ENCODE measurements at regions not wholly inside any gene's neighbourhood (a gene's known extent, or its start where the extent isn't known, plus 50 kb on each side); places are given as distances from the start of the nearest gene placed in this dataset.

DNA sequence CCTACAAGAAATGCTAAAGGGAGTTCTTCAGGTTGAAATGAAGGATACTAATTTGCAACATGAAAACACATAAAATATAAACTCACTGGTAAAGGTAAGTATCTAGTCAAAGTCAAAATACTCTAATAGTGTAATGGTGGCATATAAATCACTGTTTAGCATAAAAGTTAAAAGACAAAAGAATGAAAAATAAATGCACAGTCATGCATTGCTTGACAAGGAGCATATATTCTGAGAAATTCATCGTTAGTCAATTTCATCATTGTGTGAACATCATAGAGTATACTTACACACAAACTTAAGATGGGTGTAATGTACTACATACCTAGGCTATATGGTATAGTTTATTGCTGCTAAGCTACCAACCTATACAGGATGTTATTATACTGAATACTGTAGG is 194.4 kb upstream of the PDE5A start:
- no peak for DNase-seq

DNA sequence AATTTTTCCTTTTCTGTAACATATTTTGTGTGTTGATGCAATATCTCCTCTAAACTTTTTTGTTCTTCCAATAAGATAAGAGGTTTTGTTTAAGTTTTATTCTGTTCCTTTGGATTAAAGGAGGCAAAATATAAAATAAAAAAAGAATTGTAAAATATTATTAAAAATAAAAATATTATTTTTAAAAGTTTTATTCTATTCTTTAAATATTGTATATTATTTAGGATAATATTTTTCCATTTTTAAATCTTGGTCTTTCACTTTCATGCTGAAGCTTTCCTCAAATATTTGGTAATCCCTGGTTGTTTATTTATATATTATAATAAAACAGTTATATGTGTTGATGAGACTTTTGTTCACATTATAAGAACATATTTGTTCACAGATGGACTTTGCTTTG is 187.9 kb upstream of the PDE5A start:
- DNase-seq = no peak

DNA sequence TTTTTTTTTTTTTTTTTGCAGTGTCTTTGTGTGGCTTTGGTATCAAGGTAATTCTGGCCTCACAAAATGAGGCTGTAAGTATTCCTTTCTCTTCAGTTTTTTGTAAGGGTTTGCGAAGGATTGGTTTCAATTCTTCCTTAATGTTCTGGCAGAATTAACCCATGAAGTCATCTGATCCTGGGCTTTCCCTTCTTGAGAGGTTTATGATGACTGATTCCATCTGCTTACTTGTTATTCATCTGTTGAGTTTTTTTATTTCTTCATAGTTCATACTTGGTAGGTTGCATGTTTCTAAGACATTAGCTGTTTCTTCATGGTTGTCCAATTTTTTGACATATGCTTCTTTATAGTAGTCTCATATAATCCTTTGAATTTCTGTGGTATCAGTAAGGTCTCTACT is 181.4 kb upstream of the PDE5A start:
- DNase-seq = no peak

DNA sequence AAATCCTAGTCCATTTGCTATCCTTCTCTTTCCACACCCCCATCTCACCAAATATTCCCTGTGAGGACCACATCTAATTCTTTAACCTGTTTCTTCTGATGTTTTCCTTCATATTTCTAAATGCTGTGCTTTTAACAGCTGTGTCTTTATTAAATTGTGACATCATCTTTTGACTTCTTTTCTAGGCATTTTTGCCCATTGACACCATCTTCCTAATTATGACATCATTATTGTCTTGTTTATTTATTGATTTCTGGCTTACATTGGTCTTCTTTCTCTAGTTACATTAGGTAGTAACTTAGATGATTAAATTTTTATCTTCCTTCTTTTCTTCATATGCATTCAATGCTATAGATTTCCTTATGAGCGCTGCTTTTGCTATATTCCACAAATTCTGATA is 175.8 kb upstream of the PDE5A start:
- no peak for DNase-seq

DNA sequence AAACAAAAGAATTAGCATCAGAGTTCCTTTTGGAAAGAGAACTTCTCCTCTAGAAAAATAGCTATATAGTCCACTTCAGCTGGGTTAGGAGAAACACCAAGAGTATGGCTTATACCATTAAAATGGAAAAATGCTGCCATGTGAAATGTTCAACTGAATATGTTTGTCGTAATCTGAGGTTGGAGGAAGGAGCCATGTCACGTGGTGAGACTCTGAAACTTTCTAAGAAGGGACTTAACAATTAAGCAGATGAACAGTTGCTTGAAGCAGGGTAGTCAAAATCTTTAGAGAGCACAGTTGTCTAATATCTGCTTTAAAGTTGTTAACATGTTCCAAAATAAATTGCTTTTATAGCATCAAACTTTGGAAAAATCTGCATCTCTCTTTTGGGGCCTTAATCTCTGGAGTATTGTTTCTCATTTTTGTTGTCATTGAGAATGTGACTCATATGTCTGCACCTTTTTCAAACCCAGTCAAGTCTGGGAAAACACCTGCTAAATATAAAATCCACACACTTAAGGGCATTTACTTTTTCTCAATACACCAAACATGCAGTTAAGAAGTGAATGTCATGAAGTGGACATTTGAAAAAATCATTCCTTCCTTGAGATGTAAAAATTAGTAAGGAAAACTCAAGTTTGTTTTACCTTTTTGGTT is 168.8 kb upstream of the PDE5A start:
- DNase-seq = no peak

DNA sequence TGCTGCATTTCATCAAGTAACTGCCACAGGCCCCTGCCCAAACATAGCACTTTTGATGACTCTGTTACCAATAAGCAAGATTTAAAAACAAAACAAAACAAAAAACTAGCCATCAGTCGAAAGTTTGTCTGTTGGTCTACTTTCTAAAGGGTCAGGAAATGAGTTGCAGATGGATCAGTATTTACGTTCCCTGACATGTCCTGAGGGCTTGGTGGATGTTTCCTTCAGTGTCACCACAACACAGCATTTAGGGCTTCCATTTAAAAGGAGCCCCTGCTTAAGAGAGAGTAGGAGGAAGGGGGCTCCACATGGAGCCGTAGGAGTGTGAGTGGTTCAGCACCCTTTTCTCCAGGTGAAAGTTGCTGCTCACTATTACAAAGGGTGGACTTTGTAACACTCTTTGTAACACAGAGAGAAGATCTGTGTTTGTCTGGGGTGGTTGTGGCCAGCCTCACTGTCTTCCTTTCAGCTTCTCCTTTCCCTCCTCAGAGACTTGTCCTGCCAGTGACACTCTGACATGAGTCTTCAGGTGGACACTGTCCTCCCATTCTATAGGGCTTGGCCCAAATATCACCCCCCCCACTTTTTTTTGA is 167.5 kb upstream of the PDE5A start:
- no peak for DNase-seq

DNA sequence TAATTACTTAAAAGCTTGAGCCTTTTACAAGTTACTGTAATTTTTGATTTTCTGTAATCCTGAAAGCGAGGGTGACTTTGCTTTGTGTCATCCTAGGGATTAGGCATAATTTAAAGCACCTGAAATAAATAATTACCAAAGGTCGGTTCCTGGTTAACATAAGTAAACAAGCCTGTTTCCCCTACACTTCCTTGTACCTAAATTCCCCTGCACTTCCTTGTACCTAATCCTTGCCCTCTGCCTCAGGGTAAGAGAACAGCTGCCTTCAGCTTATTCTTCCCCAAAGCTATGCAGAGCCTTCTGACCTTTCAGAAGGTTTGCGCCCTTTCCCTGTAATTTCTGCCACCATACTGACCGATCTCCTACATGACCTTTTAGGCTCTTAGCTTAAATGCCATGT is 166.1 kb upstream of the PDE5A start:
- DNase-seq = no peak

DNA sequence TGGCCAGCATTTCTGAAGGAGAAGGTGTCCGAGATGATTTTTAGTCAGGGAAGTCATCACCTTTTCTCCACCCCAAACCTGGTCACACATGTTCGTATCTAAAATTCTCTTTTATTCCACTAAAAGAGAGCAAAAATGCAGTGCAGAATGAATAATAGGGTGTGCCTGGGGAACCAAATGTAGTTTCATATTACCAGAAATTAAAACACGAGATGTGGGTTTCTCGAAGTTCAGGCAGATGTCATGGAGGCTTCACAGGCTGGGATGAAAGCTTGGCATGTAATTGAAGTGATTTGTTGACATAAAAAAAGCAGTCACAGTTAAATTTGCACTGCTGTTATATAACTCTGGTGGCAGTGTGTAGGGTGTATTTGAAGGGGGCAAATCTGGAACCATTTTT is 165.5 kb upstream of the PDE5A start:
- DNase-seq = no peak

DNA sequence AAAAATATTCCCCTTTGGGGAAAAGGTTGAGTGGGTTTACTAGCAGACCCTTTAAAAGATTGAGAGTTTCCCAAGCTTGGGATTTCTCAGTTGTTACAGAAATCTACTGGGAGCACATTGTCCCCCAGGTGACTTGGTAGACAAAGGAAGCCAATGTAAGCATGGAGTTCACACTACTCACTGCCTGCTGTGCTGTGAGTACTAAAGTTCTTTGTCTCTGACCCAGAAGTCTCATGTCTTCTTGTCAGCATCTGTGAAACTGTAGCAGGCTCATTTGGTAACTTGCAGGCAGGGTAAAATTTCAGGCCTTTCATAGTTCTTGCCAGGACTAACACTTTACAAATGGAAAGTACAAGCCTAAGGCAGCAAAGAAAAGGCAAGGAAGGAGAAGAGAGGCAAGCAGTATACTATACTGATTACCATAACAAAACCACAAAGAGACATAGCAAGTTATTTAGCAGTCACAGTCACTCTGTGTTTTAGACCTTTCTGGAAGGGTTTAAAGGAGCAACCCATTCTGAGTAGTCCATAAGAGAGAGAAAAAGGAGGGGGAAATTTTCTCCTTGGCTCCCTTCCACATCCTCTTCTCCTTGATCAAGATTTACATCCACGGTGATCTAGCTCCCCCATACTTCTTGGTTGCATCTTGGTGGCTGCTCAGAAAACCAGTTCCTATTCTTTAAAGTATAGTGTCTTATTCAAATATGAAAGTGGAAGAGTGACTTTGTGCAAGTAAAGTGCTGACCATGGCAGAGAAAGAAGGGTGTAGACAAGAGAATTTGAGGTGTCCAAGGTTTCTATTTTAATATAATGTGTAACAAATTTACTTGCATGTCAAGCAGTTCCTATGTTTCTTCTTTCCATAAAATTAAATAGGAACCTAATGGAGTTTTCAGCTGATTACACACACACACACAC is 160.0 kb upstream of the PDE5A start:
- DNase-seq = no peak

DNA sequence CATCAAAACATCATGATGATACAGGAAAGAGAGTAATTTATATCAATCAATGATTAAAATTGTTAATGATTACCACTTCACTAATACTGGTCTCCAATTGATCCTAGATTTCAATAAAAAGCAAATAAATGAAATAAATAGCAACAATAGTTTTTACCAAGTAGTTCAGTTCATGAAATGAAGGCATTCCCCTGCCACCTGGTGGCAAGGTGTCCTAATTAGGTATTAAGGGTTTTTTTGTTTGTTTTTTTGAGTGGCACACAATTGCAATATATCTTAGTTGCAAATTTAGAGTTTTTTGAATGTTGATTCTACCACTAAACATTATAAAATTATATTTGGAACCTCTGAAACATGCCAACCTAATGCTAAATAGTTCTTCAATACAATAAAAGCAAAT is 157.4 kb upstream of the PDE5A start:
- no peak for DNase-seq

DNA sequence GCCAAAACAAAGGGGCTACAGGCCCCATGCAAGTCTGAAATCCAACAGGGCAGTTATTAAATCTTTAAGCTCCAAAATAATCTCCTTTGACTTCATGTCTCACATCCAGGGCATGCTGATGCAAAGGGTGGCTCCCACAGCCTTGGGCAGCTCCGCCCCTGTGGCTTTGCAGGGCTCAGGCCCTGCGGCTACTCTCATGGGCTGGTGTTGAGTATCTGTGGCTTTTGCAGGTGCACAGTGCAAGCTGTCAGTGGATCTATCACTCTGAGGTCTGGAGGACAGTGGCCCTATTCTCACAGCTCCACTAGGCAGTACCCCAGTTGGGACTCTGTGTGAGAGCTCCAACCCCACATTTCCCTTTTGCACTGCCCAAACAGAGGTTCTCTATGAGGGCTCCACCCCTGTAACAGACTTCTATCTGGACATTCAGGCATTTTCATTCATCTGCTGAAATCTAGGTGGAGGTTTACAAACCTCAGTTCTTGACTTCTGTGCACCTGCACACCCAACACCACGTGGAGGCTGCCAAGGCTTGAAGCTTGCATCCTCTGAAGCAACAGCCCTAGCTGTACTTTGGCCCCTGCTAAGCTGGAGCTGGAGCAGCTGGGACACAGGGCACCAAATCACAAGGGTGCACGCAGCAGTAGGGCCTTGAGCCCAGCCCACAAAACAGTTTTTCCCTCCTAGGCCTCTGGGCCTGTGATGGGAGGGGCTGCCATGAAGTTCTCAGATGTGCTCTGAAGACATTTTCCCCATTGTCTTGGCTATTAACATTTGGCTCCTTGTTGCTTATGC is 154.8 kb upstream of the PDE5A start:
- no peak for DNase-seq

DNA sequence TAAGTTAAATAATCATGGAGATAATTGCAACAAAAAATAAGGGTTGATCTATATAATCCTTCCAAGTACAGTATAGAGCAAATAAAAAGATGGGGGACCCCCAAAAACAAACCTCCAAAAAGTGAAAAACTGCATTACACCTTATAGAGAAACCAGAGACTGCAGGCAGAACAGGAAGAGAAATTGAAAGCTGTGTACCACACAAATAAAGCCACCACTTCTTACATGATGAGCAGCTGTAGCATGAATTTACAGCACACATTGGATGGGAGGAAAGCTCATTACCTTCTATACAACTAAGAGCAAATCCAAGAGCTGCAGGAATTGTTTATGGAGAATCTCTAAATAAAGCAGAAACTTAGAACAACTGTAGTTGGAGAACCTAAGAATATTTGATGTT is 152.4 kb upstream of the PDE5A start:
- DNase-seq = no peak

DNA sequence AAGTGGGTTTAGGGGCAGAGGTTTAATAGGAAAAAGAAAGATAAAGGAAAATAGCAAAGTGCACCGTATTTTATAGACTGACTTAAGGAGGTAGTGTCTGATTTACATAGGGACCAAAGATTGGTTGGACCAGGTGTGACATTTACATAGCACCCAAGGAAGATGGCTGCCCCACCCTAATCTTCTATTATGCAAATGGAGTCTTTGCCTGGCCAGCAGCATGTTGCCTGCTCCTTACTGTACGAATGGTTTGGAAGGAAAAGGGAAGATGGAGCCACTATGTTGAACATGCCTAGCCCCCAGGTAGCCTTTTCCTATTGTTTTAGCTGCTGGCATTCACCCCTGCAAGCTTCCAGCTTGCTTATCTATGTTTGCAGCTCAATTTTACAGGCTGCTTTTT is 146.2 kb upstream of the PDE5A start:
- DNase-seq = no peak

DNA sequence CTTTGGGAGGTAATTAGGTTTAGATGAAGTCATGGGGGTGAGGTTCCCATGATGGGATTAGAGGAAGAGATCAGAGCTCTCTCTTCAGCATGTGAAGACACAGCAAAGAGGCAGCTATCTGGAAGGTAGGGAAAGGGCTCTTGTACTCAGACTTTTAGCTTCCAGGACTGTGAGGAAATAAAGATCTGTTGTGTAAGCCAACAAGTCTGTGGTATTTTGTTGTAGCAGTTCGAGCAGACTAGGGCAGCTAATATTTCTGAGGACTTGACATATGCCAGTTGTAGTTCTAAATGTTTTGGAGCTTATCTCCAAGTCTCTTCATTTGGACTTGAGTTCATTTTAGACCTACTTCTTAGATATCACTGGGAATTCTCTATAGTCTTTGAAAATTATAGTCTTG is 137.3 kb upstream of the PDE5A start:
- DNase-seq = no peak

DNA sequence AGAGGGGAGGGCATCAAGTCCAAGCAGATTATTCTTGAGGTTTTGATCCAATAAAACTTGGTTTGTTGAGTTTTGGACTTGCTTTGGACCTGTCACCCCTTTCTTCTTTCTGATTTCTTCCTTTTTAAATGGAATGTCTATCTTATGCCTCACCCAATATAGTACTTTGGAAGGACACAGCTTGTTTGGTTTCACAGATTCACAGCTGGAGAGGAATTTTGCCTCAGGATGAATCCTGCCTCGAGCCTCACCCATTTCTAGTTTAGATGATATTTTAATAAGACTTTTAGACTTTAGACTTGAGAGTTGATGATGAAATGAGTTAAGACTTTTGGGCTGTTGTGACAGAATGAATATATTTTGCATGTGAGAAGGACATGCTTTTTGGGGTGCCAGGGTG is 136.9 kb upstream of the PDE5A start:
- DNase-seq = no peak

DNA sequence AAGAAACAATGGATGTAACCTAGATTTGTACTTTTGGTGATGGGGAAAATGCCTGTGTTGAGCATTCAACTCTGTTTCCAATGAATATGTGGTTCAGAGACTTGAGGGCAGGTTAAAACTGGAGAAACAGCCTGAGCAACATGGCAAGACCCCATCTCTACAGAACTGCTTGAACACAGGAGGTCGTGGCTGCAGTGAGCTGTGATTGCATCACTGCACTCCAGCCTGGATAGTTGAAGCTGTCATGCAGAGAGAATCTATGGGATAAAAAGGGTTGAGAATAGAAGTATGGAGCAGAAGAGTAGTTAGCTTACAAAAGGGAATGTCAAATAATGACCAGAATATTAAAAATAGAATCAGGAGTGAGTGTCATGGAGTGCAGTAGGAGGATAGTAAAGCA is 134.8 kb upstream of the PDE5A start:
- no peak for DNase-seq

DNA sequence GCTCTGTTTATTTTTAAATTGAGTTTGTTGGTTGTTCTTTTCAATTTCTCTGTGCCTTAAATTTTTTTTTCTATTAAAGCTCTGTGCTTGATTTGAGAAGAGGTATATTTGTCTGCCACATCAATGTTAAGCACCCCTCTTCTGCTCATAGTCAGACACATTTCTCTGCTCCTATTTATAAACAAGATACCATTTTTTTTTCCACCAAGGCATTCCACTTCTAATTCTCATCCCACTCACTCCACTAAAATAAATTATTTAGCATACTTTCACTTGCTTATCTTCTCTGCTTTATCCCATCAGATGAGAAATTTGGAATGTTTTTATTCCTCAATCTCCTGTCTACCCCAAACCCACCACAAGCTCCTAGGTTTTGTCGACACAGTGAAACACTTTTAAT is 127.0 kb upstream of the PDE5A start:
- no peak for DNase-seq

DNA sequence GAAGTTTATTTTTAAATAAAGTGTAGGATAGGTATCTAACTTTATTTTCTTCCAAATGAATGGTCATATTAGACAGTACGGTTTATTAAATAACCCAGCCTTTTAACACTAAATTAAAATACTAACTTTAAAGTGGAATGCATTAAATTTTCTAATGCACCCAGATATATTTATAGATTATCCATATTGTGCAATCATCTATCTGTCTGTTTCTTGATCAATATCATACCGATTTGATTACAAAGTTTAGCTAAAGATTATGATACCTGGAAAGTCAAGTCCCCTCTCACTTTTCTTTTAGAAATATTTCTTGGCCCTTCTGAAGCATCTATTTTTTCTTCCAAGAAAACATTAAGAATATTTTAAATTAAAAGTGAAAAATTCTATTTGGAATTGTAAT is 124.3 kb upstream of the PDE5A start:
- DNase-seq = no peak

DNA sequence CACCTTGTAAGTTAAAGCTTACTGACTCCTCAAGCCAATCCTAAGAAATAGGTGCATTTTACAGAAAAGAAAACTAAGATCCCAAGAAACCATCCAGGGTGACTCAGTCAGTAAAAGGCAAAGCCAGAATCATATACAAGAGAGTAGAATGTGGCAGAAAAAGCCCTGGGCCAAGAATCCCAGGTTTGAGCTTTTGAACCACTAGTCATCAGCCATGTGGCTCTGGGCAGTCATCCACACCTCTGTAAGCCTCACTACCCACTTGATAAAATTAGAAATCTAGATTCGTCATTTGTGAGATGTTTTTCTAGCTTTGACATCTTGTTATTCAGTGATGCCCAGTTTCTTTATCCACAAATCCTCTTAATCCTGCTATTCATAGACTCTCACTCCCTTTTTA is 122.2 kb upstream of the PDE5A start:
- DNase-seq = no peak

DNA sequence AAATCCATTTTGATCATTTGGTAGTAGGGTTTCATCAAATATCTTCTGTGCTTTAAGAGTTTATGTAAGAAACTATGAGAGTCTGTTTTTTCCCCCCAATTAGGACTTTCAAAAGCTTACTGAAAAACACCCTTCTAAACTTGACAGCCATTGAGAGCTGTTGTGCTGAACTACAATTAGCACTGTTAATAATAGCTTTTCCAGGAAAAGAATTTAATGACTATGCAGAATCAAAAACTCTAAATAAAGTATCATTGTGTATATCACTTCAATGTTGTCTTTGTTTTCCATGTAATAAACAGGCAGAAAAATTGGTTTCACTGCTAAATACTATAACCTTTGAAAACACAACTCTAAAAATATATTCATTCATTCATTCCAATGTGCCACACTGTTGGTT is 121.4 kb upstream of the PDE5A start:
- DNase-seq = no peak

DNA sequence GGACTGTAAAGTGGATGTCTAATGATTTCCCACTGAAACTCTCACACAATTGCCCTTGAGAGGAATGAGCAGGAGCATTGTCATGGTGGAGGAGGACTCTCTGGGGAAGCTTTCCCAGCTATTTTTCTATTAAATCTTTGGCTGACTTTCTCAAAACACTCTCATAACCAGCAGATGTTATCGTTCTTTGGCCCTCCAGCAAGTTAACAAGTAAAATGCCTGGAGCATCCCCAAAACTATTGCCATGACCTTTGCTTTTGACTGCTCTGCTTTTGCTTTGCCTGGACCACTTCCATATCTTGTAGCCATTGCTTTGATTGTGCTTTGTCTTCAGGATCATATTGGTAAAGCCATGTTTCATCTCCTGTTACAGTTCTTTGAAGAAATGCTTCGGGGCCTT is 120.2 kb upstream of the PDE5A start:
- no peak for DNase-seq

DNA sequence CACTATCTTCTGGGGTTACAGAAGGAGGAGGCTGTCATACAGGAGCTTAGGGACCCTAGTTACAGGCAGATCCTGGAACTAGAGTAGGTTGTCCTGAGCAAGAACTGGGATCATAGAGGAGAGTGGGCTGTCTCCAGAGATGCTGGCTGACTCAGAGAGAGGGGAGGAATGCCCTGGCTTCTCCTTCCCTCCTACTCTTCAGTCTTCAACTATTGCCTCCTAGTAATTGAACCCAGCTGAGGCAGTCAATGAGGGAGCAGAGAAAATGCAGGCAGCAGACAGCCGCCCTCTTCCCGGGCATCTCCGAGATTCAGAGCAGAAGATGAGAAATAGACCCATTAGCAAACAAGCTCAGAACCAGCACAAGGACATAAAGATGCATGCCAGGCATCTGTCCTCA is 118.3 kb upstream of the PDE5A start:
- DNase-seq = no peak

DNA sequence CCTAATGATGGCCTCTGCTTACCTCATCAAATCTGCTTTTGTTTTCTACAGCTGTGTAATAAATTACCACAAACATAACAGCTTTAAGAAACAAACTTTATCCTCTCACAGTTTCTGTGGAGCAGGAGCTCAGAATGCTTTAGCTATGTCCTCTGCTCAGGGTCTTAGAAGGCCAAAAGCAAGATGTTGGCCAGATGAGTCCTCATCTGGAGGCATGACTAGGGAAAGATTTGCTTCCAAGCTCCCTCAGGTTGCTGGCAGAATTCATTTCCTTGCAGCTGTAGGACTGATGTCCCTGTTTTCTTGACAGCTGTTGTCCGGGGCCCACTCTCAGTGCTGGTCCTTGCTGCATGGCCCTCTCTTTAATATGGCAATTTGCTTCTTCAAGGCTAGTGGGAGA is 116.7 kb upstream of the PDE5A start:
- no peak for DNase-seq
